GM19043 (cell line): ENCODE measurements at regions not wholly inside any gene's neighbourhood (a gene's known extent, or its start where the extent isn't known, plus 50 kb on each side); places are given as distances from the start of the nearest gene placed in this dataset.
A peak's percentile ranks its signal among the peaks of the same experiment; 100 is the strongest.
"Not testable (repeated sequence)": the region's sequence is repeated elsewhere in the genome, so short reads cannot be mapped to it uniquely, and the experiment has no call there.

Source experiments
- ATAC-seq: cut with Tn5 transposase; IDR thresholded peaks from one replicate; pipeline ENCODE4 v1.9.1; 2021; ENCODE audit warnings: low read depth; ENCODE audit not compliant: unreplicated experiment

DNA sequence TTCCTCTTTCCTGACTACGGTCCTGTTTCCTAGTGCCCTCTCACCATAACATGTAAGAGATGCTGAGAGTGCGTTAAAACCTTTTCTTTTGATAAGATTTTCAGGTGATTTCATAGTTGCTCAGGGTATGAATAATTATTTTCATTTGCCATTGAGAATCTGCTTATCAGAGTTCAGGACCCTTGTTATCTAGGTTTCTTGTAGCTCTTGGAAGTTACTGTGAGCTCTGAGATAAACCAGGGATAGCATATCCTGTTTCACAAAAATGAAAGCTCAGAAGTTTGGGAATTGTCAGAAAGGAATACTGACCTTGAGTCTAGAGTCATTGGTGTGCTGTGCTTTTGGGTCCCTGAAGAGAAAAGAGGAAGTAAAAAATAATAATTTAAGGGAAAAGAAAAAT, 76.8 kb upstream of the PRKG1 start:
- ATAC-seq: no peak

DNA sequence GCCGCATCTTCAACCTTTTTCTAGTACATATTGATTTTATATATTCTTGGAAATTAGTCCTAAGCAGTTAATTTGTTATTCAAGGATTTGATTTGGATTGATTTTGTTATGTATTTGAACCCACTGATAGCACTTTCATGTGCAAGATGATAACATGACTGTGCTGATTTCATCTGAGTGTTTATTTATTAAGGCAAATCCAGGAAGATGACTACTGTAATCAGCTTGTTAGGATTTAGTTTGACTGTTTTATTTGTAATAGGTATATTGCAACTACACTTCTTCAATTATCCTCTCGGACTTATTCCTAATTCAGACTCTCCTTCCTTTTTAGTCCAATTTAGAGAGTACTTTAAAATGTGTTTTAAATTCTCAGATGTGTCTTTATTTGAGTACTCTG, 75.1 kb upstream of the PRKG1 start:
- ATAC-seq: no peak

DNA sequence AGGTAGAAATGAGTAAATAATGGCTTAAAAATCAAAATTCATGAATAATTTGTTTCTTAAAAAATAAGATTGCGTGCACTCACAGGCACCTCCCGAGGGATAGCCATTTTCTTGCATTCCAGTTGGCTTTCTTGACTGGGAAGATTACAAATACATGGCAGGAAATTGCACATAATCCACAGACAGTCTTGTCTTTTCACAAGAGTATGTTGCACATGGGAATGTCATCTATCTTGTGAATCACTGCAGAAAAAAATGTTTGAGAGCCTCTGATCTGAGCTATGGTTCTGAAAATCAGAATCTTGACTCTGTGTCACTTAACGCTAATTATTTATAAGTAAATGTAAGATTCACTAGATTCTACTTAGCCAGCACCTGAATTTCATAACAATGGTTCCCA, 74.1 kb upstream of the PRKG1 start:
- ATAC-seq: no peak

DNA sequence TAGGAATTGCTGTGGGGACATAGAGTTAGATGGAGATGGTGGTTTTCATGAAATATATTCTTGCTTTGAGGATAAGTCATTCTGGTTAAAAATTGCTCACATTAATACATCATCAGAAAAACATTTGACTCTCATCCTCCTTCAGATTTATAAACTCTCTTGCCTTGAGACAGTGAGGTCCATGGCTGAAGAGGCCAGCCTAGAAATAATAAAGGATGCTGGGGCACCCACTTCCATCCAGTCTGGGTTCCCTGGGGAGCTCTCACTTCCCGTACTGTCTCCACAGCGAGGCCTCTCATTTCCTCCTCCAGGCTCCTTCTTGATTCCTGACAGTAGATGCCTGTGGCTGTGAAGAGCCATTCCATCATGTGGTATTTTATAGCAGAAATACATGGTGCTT, 73.3 kb upstream of the PRKG1 start:
- ATAC-seq: no peak

DNA sequence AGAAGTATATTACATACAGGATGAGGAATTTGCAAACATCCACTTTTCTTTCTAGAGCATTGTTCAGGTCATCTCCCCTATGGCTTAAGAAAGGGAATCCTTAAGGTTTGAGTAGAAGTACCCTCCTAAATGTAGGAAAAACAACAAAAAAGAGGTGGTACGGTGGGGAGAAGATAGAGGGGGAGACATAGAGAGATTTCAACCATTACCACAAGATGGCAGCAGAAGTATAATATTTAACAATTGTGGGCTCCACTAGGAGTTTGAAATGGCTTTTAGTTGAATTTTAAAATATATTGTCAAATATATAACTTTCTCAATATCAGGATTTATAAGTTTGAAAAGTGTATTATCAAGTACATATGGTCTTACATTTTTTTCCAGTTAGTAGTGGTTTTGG, 72.7 kb upstream of the PRKG1 start:
- ATAC-seq: no peak

DNA sequence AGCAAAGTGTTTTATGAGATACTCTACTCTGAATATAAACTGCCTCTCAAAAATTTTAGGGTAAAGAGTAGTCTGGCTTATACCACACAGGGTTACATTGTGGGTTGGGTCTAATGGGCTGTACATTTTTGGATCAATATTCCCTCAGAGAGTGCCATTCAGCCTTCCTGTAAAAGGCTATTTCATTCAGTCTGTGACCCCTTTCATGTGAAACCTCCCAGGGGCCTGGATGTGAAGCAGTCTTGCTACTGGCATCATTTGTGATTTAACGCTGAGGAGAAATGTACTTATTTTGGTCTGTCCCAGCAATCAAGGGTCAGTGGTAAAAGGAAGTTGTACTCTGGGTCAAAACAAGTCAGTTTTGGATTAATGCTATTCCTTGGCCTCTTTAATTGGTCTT, 71.8 kb upstream of the PRKG1 start:
- ATAC-seq: no peak

DNA sequence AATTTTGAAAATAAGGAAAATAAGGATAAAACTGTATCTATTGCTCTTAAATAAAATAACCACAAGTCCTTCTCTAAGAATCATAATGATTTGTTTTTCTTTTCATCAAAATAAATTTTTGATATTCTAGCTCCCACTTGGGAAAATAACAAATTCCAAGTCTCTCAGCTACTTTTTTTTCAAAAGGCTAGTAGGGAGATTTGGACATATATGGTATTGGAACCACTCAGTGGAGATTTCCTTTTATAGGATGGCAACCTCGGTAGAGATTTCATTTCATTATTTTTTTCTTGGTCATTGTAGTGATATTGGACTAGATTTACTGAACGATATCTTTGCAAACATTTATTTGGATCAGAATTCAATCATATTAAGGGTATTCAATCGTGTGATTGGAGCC, 69.5 kb upstream of the PRKG1 start:
- no peak for ATAC-seq

DNA sequence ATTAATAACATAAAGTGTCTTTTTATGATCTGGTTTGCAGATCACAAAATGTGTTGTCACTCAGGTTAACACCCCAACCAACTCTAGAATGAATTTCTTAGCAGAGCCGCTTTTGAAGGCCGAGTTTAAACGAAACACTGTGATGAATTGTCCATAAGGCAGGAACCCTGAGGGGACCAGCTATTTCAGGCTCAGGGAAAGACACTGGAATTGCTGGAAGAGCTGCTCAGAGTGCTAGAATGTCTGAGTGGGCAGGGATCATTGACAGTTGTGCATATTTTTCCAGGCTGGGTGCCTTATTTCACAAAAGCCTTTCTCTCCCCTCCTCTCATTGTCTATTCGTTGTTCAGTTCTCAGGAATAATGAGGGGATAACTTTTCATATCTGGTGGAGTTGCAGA, 68.7 kb upstream of the PRKG1 start:
- ATAC-seq: no peak

DNA sequence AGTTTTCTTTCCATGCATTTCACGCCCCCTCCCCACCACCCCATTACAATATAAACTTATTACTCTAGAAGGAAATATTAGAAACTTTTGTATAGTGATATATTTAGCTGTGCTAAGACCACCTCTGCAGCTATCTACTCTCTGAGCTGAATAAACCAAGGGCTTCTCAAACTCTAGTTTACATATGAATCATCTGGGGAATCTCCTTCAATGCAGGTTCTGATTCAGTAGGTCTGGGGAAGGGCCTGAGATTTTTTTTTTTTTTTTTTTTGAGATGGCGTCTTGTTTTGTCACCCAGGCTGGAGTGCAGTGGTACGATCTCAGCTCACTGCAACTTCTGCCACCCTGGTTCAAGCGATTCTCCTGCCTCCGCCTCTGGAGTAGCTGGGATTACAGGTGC, 67.6 kb upstream of the PRKG1 start:
- no peak for ATAC-seq

DNA sequence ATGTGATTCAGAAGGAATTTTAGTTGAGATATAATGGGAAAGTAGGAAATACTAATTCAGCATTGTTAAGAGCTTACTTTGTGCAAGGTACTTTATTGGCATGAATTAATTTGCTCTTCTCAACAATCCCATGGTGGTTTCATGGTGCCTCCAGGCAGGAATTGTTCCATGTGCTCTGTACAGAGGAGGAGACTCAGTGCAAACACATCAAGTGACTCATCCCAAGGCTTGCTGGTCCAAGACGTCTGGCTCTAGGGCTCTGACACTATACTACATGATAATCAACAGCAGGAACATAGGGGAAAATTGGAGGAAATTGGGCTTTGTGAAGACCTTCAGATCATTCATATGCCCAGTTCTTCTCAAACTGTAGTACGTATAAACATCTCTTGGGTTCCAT, 66.5 kb upstream of the PRKG1 start:
- no peak for ATAC-seq

DNA sequence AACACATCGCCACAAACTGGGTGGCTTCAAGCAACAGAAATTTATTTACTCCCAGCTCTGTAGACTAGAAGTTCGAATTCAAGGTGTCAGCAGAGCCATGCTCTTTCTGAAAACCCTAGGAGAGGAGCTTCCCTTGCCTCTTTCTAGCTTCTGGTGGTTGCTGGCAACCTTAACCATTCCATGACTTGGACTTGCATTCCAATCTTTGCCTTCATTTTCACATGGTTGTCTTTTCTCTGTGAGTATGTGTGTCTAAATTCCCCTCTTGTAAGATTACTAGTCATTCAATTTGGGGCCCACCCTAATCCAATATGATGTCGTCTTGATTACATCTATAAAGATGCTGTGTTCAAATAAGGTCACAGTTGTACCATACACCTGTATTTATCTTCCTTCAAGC, 65.9 kb upstream of the PRKG1 start:
- ATAC-seq: no peak

DNA sequence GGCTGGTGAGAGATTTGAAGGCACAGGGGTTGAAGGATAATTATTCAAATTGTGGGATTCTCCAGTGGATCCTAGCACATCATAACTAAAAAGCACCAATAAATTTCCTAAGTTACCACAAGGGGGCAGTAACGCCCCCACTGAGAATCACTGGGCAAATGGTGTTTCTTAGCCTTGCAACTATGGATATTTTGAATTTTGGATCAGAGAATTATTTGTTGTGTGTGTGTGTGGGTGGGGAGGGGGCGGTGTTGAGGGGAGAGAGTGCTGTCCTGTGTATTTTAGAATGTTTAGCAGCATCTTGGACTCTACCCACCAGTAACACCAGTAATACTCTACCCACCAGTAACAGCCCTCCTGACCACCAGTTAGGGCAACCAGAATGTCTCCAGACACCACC, 63.3 kb upstream of the PRKG1 start:
- peak; percentile 49 for ATAC-seq

DNA sequence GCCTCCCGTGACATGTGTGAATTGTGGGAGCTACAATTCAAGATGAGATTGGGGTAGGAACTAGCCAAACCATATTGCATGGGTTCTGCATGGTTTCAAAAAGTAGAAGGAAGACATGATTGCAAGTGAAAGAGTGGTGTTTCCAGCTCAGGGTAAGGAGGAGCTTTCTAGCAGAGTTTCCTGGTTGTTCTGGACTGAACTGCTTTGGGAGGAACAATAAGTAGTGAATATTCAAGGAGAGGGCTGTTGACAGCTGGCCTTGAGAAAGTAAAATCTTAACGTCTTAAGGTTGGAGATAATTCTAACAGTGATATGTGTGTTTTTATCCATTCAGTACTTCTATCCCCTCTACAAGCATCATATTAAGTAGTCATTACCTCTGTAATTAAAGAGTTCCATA, 62.2 kb upstream of the PRKG1 start:
- ATAC-seq: no peak

DNA sequence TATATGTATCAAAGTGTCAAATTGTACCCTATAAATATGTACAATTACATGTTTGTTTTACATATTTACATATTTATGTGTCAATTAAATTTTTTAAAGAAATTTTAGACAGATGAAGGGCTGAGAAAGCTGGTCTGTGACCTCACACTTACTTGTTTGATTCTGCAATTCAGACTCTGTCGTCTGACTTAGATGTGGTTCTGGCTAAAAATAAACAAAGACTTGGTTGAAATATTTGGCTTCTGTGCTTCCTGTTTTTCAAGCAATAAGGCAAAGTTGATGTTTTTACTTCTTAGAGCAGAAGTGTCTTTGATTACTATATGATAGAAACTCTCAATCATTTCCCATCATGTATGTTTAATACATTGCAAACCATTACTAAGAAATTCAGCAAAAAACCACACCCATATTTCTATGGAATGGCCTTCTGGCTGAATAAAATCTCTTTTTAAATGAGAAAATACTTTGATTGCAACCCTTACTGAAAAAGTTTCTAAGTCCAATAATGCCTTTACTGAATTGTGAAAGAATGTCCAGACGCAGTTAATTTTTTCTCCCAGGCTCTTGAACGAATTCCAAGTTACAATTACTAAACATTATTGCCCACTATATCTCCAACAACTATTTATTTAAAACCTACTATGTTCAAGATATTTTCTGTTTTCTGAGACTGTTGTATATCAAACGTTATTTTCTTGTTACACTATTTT, 59.5 kb upstream of the PRKG1 start:
- no peak for ATAC-seq

DNA sequence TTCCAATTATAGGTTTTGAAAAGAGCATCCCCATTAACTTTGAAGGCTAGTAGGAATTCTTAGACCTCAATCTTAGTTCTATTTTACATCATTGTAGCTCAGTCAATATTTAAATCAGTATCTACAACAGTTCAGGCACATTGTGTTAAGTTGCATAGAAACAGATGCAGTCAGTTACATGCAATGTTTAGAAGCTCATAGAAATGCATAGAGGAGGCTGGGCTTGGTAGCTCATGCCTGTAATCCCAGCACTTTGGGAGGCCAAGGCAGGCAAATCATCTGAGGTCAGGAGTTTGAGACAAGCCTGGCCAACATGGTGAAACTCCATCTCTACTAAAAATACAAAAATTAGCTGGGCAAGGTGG, 58.9 kb upstream of the PRKG1 start:
- ATAC-seq: not testable (repeated sequence)

DNA sequence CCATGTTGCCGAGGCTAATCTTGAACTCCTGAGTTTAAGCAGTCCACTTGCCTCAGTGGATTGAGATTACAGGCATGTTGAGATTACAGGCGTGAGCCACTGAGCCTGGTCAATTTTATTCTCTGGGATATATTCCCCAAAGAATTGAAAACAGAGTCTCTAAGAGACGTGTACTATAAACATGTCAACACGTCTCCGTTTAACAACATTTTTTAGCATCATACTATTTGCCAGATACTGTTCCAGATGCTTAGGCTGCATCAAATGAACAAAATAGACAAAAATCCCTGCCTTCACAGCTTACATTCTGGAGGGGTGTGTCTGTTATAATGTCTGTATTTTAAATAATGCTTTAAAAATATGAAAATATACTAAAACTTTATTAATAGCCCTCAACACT, 54.1 kb upstream of the PRKG1 start:
- no peak for ATAC-seq

DNA sequence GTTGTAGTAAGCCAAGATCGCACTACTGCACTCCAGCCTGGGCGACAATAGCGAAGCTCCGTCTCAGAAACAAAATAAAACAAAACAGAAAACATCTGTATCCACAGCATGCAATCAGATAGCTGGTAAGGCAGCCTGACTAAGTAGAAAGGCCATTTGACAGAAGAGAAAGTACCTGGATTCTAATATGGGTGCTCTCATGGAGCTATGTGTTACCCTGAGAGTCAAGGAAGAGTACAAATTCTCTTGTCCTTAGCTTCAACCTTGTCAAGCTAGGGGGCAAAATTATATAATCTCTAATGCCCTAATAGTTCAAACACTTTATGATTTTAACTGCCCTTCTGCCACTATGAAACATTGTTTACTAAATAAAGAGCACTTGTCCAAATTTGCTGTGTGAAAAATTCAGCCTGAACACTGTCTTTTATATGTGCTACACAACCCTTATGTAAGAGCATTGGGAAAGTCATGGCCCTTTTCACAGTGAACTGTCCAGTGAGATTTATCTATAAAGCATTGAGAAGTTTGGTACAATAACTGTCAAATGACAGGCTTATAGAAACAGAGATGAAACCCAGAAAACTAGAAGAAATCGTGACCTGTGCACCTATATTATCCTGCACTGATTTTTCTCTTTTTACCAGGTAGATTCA, 51.2 kb upstream of the PRKG1 start:
- ATAC-seq: no peak

DNA sequence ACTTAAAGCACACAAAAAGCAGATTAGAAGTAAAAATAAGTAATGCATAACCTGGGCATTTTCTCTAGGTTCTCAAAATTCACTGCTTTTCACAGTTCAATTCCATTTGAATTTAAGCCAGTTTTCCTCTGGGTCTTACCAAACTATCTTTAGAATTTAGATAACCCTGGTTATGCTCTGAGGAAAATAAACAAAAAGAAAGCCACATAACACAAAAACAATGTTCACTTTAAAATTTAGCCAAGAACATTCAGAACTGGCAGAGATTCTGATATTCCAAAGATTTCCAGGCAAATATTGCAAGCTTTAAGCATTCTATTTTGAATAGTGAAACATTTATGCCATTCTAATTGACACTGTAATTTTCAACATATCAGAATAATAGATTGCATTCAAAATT, 50.7 kb upstream of the PRKG1 start:
- ATAC-seq: no peak
